ENCODE measurements at regions not wholly inside any gene's neighbourhood (a gene's known extent, or its start where the extent isn't known, plus 50 kb on each side); places are given as distances from the start of the nearest gene placed in this dataset.

DNA sequence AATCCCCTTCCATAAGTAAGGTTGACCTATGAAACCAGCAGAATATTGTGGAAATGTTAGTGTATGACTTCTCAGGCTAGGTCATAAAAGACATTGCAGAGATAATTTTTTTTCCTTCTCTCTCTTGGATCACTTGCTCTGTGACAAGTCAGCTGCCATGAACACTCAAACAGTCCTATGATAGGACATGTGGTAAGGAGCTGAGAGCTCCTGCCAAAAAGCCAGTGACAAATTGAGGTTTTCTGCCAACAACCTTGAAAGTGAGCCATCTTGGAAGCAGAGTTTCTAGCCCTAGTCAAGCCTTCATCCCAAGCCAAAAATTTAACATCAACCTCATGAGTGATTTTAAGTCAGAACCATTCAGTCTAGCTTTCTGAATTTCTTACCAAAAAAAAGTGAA lies 270.9 kb upstream of the NBEA start:
- no peak overlapping the region for H3K4me3 ChIP-seq (replicated peaks; ENCODE audit: insufficient read depth, low read length)
- TF ChIP-seq SPI1 (IDR thresholded peaks at IDR 0.05; ENCODE audit: borderline replicate concordance, low read depth) = no peak
- DNase-seq (ENCODE audit: low read depth in 1 of 2, low spot score in 1 of 2) = no peak
- H3K27ac ChIP-seq (replicated peaks) = no peak overlapping the region
- H3K27me3 ChIP-seq (ENCODE audit: insufficient read depth, poor library complexity, severe bottlenecking) = no peaks in the 10 kb centered on the region

DNA sequence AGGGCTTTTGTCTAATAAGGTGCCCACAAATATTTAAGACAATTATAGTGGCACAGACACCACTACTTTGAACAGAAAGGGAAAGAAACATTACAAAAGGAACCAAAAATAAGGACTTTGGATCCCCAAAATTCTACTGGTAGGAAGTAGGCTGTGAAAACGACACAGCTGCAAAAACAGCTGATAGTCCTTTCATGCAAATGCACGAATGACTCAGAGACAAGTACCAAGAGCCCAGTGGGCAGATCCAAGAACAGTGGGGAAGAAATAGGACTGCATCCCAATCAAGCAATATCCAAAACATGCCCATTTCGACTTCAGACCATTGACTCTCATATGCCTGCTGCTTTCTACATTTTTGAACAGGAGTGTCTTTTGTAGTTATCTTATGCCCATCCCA lies 269.4 kb upstream of the NBEA start:
- Histone ChIP-seq H3K27ac (replicated peaks) (no peak overlapping the region), H3K4me3 (replicated peaks; ENCODE audit: insufficient read depth, low read length) (no peak overlapping the region), H3K27me3 (ENCODE audit: insufficient read depth, poor library complexity, severe bottlenecking) (no peaks in the 10 kb centered on the region)
- DNase-seq (ENCODE audit: low read depth in 1 of 2, low spot score in 1 of 2) = no peak
- TF ChIP-seq GABPA (IDR thresholded peaks at IDR 0.05; ENCODE audit: low read depth) (no peak), POLR2AphosphoS5 (IDR thresholded peaks at IDR 0.05; ENCODE audit: low read depth) (no peak), SPI1 (IDR thresholded peaks at IDR 0.05; ENCODE audit: borderline replicate concordance, low read depth) (no peak)
- TF ChIP-seq, protein P1, sequence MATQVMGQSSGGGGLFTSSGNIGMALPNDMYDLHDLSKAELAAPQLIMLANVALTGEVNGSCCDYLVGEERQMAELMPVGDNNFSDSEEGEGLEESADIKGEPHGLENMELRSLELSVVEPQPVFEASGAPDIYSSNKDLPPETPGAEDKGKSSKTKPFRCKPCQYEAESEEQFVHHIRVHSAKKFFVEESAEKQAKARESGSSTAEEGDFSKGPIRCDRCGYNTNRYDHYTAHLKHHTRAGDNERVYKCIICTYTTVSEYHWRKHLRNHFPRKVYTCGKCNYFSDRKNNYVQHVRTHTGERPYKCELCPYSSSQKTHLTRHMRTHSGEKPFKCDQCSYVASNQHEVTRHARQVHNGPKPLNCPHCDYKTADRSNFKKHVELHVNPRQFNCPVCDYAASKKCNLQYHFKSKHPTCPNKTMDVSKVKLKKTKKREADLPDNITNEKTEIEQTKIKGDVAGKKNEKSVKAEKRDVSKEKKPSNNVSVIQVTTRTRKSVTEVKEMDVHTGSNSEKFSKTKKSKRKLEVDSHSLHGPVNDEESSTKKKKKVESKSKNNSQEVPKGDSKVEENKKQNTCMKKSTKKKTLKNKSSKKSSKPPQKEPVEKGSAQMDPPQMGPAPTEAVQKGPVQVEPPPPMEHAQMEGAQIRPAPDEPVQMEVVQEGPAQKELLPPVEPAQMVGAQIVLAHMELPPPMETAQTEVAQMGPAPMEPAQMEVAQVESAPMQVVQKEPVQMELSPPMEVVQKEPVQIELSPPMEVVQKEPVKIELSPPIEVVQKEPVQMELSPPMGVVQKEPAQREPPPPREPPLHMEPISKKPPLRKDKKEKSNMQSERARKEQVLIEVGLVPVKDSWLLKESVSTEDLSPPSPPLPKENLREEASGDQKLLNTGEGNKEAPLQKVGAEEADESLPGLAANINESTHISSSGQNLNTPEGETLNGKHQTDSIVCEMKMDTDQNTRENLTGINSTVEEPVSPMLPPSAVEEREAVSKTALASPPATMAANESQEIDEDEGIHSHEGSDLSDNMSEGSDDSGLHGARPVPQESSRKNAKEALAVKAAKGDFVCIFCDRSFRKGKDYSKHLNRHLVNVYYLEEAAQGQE (IDR thresholded peaks at IDR 0.05; ENCODE audit: insufficient replicate concordance, low read depth) = no peak
- TF ChIP-seq, protein P2, sequence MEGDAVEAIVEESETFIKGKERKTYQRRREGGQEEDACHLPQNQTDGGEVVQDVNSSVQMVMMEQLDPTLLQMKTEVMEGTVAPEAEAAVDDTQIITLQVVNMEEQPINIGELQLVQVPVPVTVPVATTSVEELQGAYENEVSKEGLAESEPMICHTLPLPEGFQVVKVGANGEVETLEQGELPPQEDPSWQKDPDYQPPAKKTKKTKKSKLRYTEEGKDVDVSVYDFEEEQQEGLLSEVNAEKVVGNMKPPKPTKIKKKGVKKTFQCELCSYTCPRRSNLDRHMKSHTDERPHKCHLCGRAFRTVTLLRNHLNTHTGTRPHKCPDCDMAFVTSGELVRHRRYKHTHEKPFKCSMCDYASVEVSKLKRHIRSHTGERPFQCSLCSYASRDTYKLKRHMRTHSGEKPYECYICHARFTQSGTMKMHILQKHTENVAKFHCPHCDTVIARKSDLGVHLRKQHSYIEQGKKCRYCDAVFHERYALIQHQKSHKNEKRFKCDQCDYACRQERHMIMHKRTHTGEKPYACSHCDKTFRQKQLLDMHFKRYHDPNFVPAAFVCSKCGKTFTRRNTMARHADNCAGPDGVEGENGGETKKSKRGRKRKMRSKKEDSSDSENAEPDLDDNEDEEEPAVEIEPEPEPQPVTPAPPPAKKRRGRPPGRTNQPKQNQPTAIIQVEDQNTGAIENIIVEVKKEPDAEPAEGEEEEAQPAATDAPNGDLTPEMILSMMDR (IDR thresholded peaks at IDR 0.05; ENCODE audit: insufficient read depth, low read length) = no peak

DNA sequence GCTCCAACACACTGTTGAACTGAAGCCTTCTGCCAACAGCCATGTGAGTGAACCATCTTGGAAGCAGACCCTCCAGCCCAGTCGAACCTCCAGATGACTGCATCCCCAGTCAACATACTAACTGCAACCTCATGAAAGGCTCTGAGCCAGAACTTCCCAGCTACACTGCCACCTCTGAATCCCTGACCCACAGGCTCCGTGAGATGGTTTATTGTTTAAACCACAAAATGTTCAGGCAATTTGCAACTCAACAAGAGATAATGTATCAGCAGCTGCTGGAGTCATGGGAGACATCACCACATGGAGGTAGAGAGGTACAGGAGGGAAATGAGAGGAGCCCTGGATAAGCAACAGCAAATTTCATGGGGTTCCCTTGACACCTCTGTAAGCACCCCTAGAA lies 266.4 kb upstream of the NBEA start:
- Histone ChIP-seq H3K27ac (replicated peaks) (no peak overlapping the region), H3K27me3 (ENCODE audit: insufficient read depth, poor library complexity, severe bottlenecking) (no peaks in the 10 kb centered on the region), H3K4me3 (replicated peaks; ENCODE audit: insufficient read depth, low read length) (no peak overlapping the region)
- DNase-seq (ENCODE audit: low read depth in 1 of 2, low spot score in 1 of 2) = no peak
- no peak for TF ChIP-seq SPI1 (IDR thresholded peaks at IDR 0.05; ENCODE audit: borderline replicate concordance, low read depth)
- no peak for TF ChIP-seq POLR2AphosphoS5 (IDR thresholded peaks at IDR 0.05; ENCODE audit: low read depth)
- TF ChIP-seq, protein P2 (IDR thresholded peaks at IDR 0.05; ENCODE audit: insufficient read depth, low read length) = no peak
- no peak for TF ChIP-seq GABPA (IDR thresholded peaks at IDR 0.05; ENCODE audit: low read depth)
- TF ChIP-seq, protein P1 (IDR thresholded peaks at IDR 0.05; ENCODE audit: insufficient replicate concordance, low read depth) = no peak

DNA sequence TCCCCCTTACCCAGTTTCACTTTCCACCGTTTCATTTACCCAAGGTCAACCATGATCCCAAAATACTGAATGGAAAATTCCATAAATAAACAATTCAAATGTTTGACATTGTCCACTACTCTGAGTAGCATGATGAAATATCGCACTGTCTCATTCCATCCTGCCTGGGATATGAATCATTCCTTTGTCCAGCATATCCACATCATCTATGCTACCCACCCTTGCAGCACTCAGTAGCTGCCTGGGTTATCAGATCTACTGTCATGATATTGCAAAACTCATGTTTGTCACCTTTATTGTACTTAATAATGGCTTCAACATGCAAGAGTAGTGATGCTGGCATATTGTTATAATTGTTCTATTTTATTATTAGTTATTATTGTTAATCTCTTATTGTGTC lies 263.9 kb upstream of the NBEA start:
- no peak for DNase-seq (ENCODE audit: low read depth in 1 of 2, low spot score in 1 of 2)
- H3K27me3 ChIP-seq (ENCODE audit: insufficient read depth, poor library complexity, severe bottlenecking) = no peaks in the 10 kb centered on the region
- H3K27ac ChIP-seq (replicated peaks) = no peak overlapping the region
- no peak overlapping the region for H3K4me3 ChIP-seq (replicated peaks; ENCODE audit: insufficient read depth, low read length)
- TF ChIP-seq SPI1 (IDR thresholded peaks at IDR 0.05; ENCODE audit: borderline replicate concordance, low read depth) = no peak
- TF ChIP-seq, protein P2 (IDR thresholded peaks at IDR 0.05; ENCODE audit: insufficient read depth, low read length) = no peak
- TF ChIP-seq, protein P1 (IDR thresholded peaks at IDR 0.05; ENCODE audit: insufficient replicate concordance, low read depth) = no peak
- no peak for TF ChIP-seq POLR2AphosphoS5 (IDR thresholded peaks at IDR 0.05; ENCODE audit: low read depth)
- TF ChIP-seq GABPA (IDR thresholded peaks at IDR 0.05; ENCODE audit: low read depth) = no peak

Measured in HL-60 (cell line).